LNCaP clone FGC (cell line): ENCODE measurements at regions not wholly inside any gene's neighbourhood (a gene's known extent, or its start where the extent isn't known, plus 50 kb on each side); places are given as distances from the start of the nearest gene placed in this dataset.

Experiments
- DNase-seq: peaks from one replicate; pipeline ENCODE4 v3.0.0-alpha.2; 2011; ENCODE audit warnings: low read depth
- H3K4me3 ChIP-seq: 2 replicates; pipeline ENCODE4 v1.5.1; 2011; ENCODE audit warnings: mild to moderate bottlenecking, low read depth, low read length, control low read depth
- CTCF ChIP-seq: IDR thresholded peaks from 2 replicates; pipeline ENCODE4 v1.5.1; 2012; ENCODE audit warnings: mild to moderate bottlenecking; ENCODE audit not compliant: control insufficient read depth, insufficient read depth; ENCODE audit errors: extremely low read depth

GRCh38 chr12:67925552-67925951, 63.7 kb upstream of the IFNG-AS1 start:
- DNase-seq, result no peak
- no peak for TF ChIP-seq CTCF
- no peak overlapping the region for H3K4me3 ChIP-seq

GRCh38 chr12:67926063-67926462, 63.2 kb upstream of the IFNG-AS1 start:
- TF ChIP-seq CTCF, result no peak
- no peak overlapping the region for H3K4me3 ChIP-seq
- DNase-seq, result no peak

- TF ChIP-seq CTCF, result no peak
- H3K4me3 ChIP-seq, result no peak overlapping the region
- DNase-seq, result no peak
Observed at GRCh38 chr12:67927324-67927723, 61.9 kb upstream of the IFNG-AS1 start.

- TF ChIP-seq CTCF, result no peak
- DNase-seq, result no peak
- H3K4me3 ChIP-seq, result no peak overlapping the region
Observed at GRCh38 chr12:67927815-67928214, 61.4 kb upstream of the IFNG-AS1 start.

- no peak overlapping the region for H3K4me3 ChIP-seq
- DNase-seq, result no peak
- no peak for TF ChIP-seq CTCF
Observed at GRCh38 chr12:67928621-67929383, 60.4 kb upstream of the IFNG-AS1 start.

- TF ChIP-seq CTCF, result no peak
- H3K4me3 ChIP-seq, result no peak overlapping the region
Observed at GRCh38 chr12:67929384-67929772, 59.9 kb upstream of the IFNG-AS1 start.

GRCh38 chr12:67937822-67938221, 51.4 kb upstream of the IFNG-AS1 start:
- TF ChIP-seq CTCF, result no peak
- no peak for DNase-seq
- H3K4me3 ChIP-seq, result no peak overlapping the region

More at GRCh38 chr12:67929384-67929772, 59.9 kb upstream of the IFNG-AS1 start:
- DNase-seq, result no peak
